ENCODE measurements at regions not wholly inside any gene's neighbourhood (a gene's known extent, or its start where the extent isn't known, plus 50 kb on each side); places are given as distances from the start of the nearest gene placed in this dataset.

GRCh38 chr14:97477353-97477752 lies 680.2 kb downstream of the VRK1 start:
- peaks cover 3 to 11% of the 10 kb centered on the region in 2 donors for H3K36me3 Mint-ChIP-seq (ENCODE audit: insufficient read depth in 2 of 2)
- DNase-seq (no peak), ATAC-seq (replicated peaks in 1 of 2) (no peak)
- H3K4me1 Mint-ChIP-seq (ENCODE audit: low read depth) = no peaks in the 10 kb centered on the region
- no peak overlapping the region for H3K27ac Mint-ChIP-seq
- no peaks in the 10 kb centered on the region for H3K27me3 Mint-ChIP-seq (ENCODE audit: low read depth)
- peaks cover 2 to 4% of the 10 kb centered on the region in 2 donors for H3K9me3 Mint-ChIP-seq
- no peak overlapping the region for H3K4me3 Mint-ChIP-seq

DNA sequence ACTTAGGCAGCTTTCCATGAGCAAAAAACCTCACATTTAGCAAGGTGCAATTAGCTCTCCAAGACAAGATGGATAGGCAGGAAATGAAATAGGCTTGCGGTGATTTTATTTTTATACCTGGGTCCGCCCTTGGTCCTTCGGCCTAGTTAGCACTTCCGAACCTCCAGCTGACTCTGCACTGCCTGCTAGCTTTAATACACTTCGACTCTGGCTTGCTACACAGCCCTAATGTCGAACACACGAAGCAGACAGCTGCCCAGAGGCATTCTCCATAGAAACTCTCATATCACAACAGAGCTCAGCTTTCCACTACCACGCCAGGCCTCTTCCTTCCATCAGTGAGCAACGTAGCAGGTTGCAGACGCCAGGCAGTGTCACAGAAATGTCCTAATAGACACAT lies 688.0 kb downstream of the VRK1 start:
- Mint-ChIP-seq H3K4me3 (no peak overlapping the region), H3K36me3 (ENCODE audit: insufficient read depth in 2 of 2) (no peaks in the 10 kb centered on the region), H3K4me1 (ENCODE audit: low read depth) (peaks cover 17% of the 10 kb centered on the region), H3K27me3 (ENCODE audit: low read depth) (no peaks in the 10 kb centered on the region), H3K27ac (no peak overlapping the region), H3K9me3 (peaks cover 0 to 2% of the 10 kb centered on the region in 2 donors)
- ATAC-seq (replicated peaks in 1 of 2) (no peak), DNase-seq (no peak)

- Mint-ChIP-seq H3K27ac (no peak overlapping the region), H3K4me1 (ENCODE audit: low read depth) (peaks cover 17% of the 10 kb centered on the region), H3K9me3 (peaks cover 0 to 1% of the 10 kb centered on the region in 2 donors), H3K36me3 (ENCODE audit: insufficient read depth in 2 of 2) (peaks cover 0 to 1% of the 10 kb centered on the region in 2 donors), H3K4me3 (no peak overlapping the region), H3K27me3 (ENCODE audit: low read depth) (no peaks in the 10 kb centered on the region)
- DNase-seq (no peak), ATAC-seq (replicated peaks in 1 of 2) (no peak)
These were observed 689.5 kb downstream of the VRK1 start for GRCh38 chr14:97486601-97487120.

GRCh38 chr14:97489750-97490149 lies 692.6 kb downstream of the VRK1 start:
- DNase-seq (no peak), ATAC-seq (replicated peaks in 1 of 2) (no peak)
- peaks cover 15% of the 10 kb centered on the region for H3K4me1 Mint-ChIP-seq (ENCODE audit: low read depth)
- H3K4me3 Mint-ChIP-seq = no peak overlapping the region
- no peak overlapping the region for H3K27ac Mint-ChIP-seq
- H3K36me3 Mint-ChIP-seq (ENCODE audit: insufficient read depth in 2 of 2) = peaks cover 5 to 11% of the 10 kb centered on the region in 2 donors
- no peaks in the 10 kb centered on the region for H3K27me3 Mint-ChIP-seq (ENCODE audit: low read depth)
- peaks cover 2 to 11% of the 10 kb centered on the region in 2 donors for H3K9me3 Mint-ChIP-seq

- H3K9me3 Mint-ChIP-seq = peaks cover 2 to 11% of the 10 kb centered on the region in 2 donors
- H3K27me3 Mint-ChIP-seq (ENCODE audit: low read depth) = no peaks in the 10 kb centered on the region
- H3K27ac Mint-ChIP-seq = no peak overlapping the region
- H3K36me3 Mint-ChIP-seq (ENCODE audit: insufficient read depth in 2 of 2) = peaks cover 5 to 11% of the 10 kb centered on the region in 2 donors
- H3K4me1 Mint-ChIP-seq (ENCODE audit: low read depth) = peaks cover 8% of the 10 kb centered on the region
- DNase-seq (no peak), ATAC-seq (replicated peaks in 1 of 2) (no peak)
- no peak overlapping the region for H3K4me3 Mint-ChIP-seq
These were observed 693.4 kb downstream of the VRK1 start for GRCh38 chr14:97490521-97491070.

DNA sequence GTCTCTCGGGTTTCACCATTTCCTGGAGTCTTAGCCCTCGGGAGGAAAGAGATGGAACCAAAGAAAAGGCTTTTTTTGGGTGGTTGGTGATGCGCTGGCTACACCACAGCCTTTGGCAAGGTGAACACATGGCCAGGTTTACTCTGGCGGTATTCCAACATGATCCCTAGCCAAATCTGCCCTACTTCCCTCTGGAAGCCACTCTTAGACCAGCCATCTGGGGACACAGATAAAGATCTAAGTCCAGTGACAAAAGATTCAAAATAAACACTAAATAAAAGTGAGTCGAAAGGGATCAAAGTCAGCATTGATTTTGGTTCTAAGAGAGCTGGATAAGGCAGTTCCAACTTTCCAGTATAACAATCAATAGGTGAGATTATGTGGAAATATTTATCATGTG lies 694.5 kb downstream of the VRK1 start:
- Mint-ChIP-seq H3K4me3 (no peak overlapping the region), H3K27me3 (ENCODE audit: low read depth) (no peaks in the 10 kb centered on the region), H3K36me3 (ENCODE audit: insufficient read depth in 2 of 2) (peaks cover 5 to 11% of the 10 kb centered on the region in 2 donors), H3K9me3 (peaks cover 2 to 11% of the 10 kb centered on the region in 2 donors), H3K4me1 (ENCODE audit: low read depth) (peaks cover 8% of the 10 kb centered on the region), H3K27ac (no peak overlapping the region)
- DNase-seq (no peak), ATAC-seq (replicated peaks in 1 of 2) (no peak)

- peaks cover 0 to 2% of the 10 kb centered on the region in 2 donors for H3K9me3 Mint-ChIP-seq
These were observed 702.8 kb downstream of the VRK1 start for GRCh38 chr14:97499790-97500481.

GRCh38 chr14:97506626-97507025 lies 709.4 kb downstream of the VRK1 start:
- Mint-ChIP-seq H3K9me3 (peaks cover 4 to 13% of the 10 kb centered on the region in 2 donors), H3K4me3 (no peak overlapping the region), H3K27me3 (ENCODE audit: low read depth) (no peaks in the 10 kb centered on the region), H3K36me3 (ENCODE audit: insufficient read depth in 2 of 2) (peaks cover 0 to 10% of the 10 kb centered on the region in 2 donors), H3K27ac (no peak overlapping the region), H3K4me1 (ENCODE audit: low read depth) (no peaks in the 10 kb centered on the region)
- ATAC-seq (replicated peaks in 1 of 2) (no peak), DNase-seq (no peak)

More at GRCh38 chr14:97499790-97500481, 702.8 kb downstream of the VRK1 start:
- H3K4me3 Mint-ChIP-seq = no peak overlapping the region
- no peak for ATAC-seq (replicated peaks in 1 of 2)
- no peaks in the 10 kb centered on the region for H3K27me3 Mint-ChIP-seq (ENCODE audit: low read depth)
- no peak overlapping the region for H3K27ac Mint-ChIP-seq
- H3K36me3 Mint-ChIP-seq (ENCODE audit: insufficient read depth in 2 of 2) = no peaks in the 10 kb centered on the region
- H3K4me1 Mint-ChIP-seq (ENCODE audit: low read depth) = no peaks in the 10 kb centered on the region
- no peak for DNase-seq

DNA sequence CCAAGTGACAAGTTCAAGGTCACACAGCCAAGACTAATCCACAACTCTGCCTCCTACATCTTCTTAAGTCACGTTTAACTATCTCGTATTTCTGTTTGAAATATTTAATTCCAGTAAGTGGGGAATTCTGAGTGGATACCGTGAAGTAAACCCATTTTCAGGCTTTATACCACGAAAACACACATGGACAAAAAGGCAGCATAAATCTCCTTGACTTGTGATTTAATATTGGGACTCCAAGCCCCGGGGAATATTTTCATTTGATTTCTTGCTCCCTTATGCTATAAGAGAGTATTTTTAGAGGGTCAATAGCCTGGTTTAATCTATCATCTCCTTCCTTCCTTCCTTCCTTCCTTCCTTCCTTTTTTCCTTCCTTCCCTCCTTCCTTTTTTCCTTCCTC lies 716.7 kb downstream of the VRK1 start:
- no peaks in the 10 kb centered on the region for H3K4me1 Mint-ChIP-seq (ENCODE audit: low read depth)
- no peak for ATAC-seq (replicated peaks in 1 of 2)

DNA sequence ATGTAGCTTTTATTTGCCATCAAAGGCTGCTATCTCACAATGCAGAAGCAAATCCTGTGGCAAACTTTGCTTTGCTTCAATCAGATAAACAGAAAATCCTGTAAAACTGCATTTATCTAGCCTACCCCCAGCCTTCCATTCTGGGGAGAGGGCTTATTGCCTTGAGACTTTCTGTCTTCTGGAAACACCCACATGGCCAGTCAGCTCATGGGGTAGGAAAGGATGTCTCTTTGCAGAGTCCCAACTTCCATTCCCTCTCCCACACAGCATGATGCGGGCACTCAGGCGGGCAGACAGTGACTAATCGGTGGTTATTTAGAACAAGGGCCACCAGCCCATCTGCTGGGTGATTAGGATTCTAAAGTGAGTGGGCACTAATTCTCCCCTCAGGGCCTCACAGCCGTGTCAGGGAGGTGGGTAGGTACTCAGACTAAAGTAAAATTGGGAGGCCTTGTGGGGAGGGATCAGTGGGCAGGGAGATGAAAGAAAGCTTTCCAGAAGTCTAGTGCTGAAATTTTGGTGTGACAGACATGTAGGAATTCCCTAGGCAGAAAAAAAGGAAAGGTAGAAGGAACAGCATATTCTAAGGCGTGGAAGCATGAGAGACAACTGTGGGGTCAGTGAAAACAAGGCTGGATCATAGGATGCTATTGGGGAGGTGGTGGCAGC lies 720.5 kb downstream of the VRK1 start:
- no peaks in the 10 kb centered on the region for H3K27me3 Mint-ChIP-seq (ENCODE audit: low read depth)
- H3K4me3 Mint-ChIP-seq = no peak overlapping the region
- ATAC-seq (replicated peaks in 1 of 2) = no peak

More for the DNA sequence above, 716.7 kb downstream of the VRK1 start:
- H3K9me3 Mint-ChIP-seq = peaks cover 3 to 7% of the 10 kb centered on the region in 2 donors
- no peak overlapping the region for H3K27ac Mint-ChIP-seq
- peaks cover 2% of the 10 kb centered on the region in 2 donors for H3K36me3 Mint-ChIP-seq (ENCODE audit: insufficient read depth in 2 of 2)
- no peak overlapping the region for H3K4me3 Mint-ChIP-seq
- no peaks in the 10 kb centered on the region for H3K27me3 Mint-ChIP-seq (ENCODE audit: low read depth)
- no peak for DNase-seq

GRCh38 chr14:97523936-97524335 lies 726.8 kb downstream of the VRK1 start:
- H3K27ac Mint-ChIP-seq = no peak overlapping the region
- no peaks in the 10 kb centered on the region for H3K27me3 Mint-ChIP-seq (ENCODE audit: low read depth)
- H3K36me3 Mint-ChIP-seq (ENCODE audit: insufficient read depth in 2 of 2) = no peaks in the 10 kb centered on the region
- peaks cover 5 to 8% of the 10 kb centered on the region in 2 donors for H3K9me3 Mint-ChIP-seq
- ATAC-seq (replicated peaks in 1 of 2) (no peak), DNase-seq (no peak)
- peaks cover 7% of the 10 kb centered on the region for H3K4me1 Mint-ChIP-seq (ENCODE audit: low read depth)
- no peak overlapping the region for H3K4me3 Mint-ChIP-seq

More for the DNA sequence above, 720.5 kb downstream of the VRK1 start:
- Mint-ChIP-seq H3K9me3 (peaks cover 4 to 8% of the 10 kb centered on the region in 2 donors), H3K27ac (no peak overlapping the region), H3K4me1 (ENCODE audit: low read depth) (no peaks in the 10 kb centered on the region), H3K36me3 (ENCODE audit: insufficient read depth in 2 of 2) (peaks cover 0 to 2% of the 10 kb centered on the region in 2 donors)
- DNase-seq = no peak

DNA sequence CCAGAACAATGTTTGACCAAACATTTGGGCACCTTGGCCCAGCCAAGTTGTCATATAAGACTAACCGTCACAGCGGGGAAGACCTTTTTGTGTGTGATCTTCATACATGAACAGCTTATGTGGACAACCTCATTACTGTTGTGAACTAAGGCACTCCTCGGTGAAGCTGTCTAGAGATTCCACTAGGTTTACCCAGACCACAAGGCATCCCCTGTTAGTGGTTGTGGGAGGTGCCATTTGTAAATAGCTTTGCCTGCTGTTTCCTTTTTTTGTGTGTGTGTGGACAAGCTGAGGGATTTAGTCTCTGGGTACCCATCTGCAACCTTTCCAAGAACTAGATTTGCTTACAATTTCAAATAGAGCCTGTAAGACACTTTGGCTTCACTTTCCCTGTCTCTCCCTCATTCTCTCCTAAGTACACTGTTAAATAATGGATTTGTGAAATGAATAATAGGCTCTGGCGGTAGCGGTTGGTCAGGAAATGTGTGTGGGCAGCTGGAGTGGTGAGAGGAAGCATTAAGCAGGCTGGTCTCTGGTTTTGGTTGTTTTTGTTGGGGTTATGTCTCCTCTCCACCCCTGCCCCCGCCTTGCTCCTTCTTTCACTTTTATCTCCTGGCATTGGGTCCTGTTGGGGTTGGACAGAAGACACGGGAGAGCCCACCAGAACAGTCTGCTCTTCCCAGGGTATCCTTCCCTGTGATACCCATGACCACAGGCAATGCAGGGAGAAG lies 727.6 kb downstream of the VRK1 start:
- no peaks in the 10 kb centered on the region for H3K27me3 Mint-ChIP-seq (ENCODE audit: low read depth)
- no peaks in the 10 kb centered on the region for H3K36me3 Mint-ChIP-seq (ENCODE audit: insufficient read depth in 2 of 2)
- ATAC-seq (replicated peaks in 1 of 2) = no peak
- peaks cover 5 to 7% of the 10 kb centered on the region in 2 donors for H3K9me3 Mint-ChIP-seq
- peaks cover 7% of the 10 kb centered on the region for H3K4me1 Mint-ChIP-seq (ENCODE audit: low read depth)
- H3K27ac Mint-ChIP-seq = no peak overlapping the region
- peak overlapping the region in 1 of 2 donors; percentile 11 for H3K4me3 Mint-ChIP-seq
- DNase-seq = no peak

GRCh38 chr14:97527993-97528392 lies 730.8 kb downstream of the VRK1 start:
- DNase-seq (no peak), ATAC-seq (replicated peaks in 1 of 2) (no peak)
- Mint-ChIP-seq H3K36me3 (ENCODE audit: insufficient read depth in 2 of 2) (no peaks in the 10 kb centered on the region), H3K27ac (no peak overlapping the region), H3K4me3 (no peak overlapping the region), H3K4me1 (ENCODE audit: low read depth) (peaks cover 7% of the 10 kb centered on the region), H3K9me3 (no peaks in the 10 kb centered on the region), H3K27me3 (ENCODE audit: low read depth) (no peaks in the 10 kb centered on the region)
